HG02763 (cell line): ENCODE measurements at regions not wholly inside any gene's neighbourhood (a gene's known extent, or its start where the extent isn't known, plus 50 kb on each side); places are given as distances from the start of the nearest gene placed in this dataset.
"Not testable (repeated sequence)": the region's sequence is repeated elsewhere in the genome, so short reads cannot be mapped to it uniquely, and the experiment has no call there.

Experiments used
- ATAC-seq: cut with Tn5 transposase; IDR thresholded peaks from one replicate; pipeline ENCODE4 v1.9.1; 2021; ENCODE audit warnings: mild to moderate bottlenecking, moderate library complexity; ENCODE audit not compliant: unreplicated experiment

GRCh38 chr16:64088838-64089237, 1033.0 kb downstream of the CDH11 start:
- ATAC-seq: no peak

- ATAC-seq: no peak
These were observed 1036.6 kb downstream of the CDH11 start for GRCh38 chr16:64085296-64085695.

GRCh38 chr16:64084706-64085105, 1037.2 kb downstream of the CDH11 start:
- no peak for ATAC-seq

- no peak for ATAC-seq
These were observed 1038.3 kb downstream of the CDH11 start for GRCh38 chr16:64083428-64084129.

GRCh38 chr16:64077242-64077641, 1044.6 kb downstream of the CDH11 start:
- ATAC-seq: no peak

- no peak for ATAC-seq
These were observed 1047.2 kb downstream of the CDH11 start for GRCh38 chr16:64074706-64075105.

GRCh38 chr16:64072131-64072730, 1049.6 kb downstream of the CDH11 start:
- not testable (repeated sequence) for ATAC-seq

- no peak for ATAC-seq
These were observed 1056.3 kb downstream of the CDH11 start for GRCh38 chr16:64065523-64065922.

GRCh38 chr16:64061621-64062020, 1060.2 kb downstream of the CDH11 start:
- no peak for ATAC-seq

GRCh38 chr16:64060631-64061030, 1061.2 kb downstream of the CDH11 start:
- ATAC-seq: no peak

GRCh38 chr16:64058685-64059084, 1063.2 kb downstream of the CDH11 start:
- ATAC-seq: no peak

- ATAC-seq: no peak
These were observed 1070.0 kb downstream of the CDH11 start for GRCh38 chr16:64051824-64052223.

- no peak for ATAC-seq
These were observed 1074.0 kb downstream of the CDH11 start for GRCh38 chr16:64047878-64048277.

- no peak for ATAC-seq
These were observed 1074.7 kb downstream of the CDH11 start for GRCh38 chr16:64047207-64047606.

- ATAC-seq: no peak
These were observed 1086.5 kb downstream of the CDH11 start for GRCh38 chr16:64035337-64035736.

GRCh38 chr16:64019339-64019738, 1102.5 kb downstream of the CDH11 start:
- ATAC-seq: no peak

- no peak for ATAC-seq
These were observed 1104.1 kb downstream of the CDH11 start for GRCh38 chr16:64017796-64018195.

- ATAC-seq: no peak
These were observed 1108.0 kb downstream of the CDH11 start for GRCh38 chr16:64013856-64014255.

GRCh38 chr16:64012166-64012565, 1109.7 kb downstream of the CDH11 start:
- no peak for ATAC-seq

- ATAC-seq: no peak
These were observed 1110.2 kb downstream of the CDH11 start for GRCh38 chr16:64011650-64012049.

GRCh38 chr16:64008131-64008530, 1113.7 kb downstream of the CDH11 start:
- no peak for ATAC-seq

- ATAC-seq: no peak
These were observed 1117.7 kb downstream of the CDH11 start for GRCh38 chr16:64004116-64004515.

GRCh38 chr16:63995025-63995424, 1126.8 kb downstream of the CDH11 start:
- ATAC-seq: no peak
